ENCODE measurements at regions not wholly inside any gene's neighbourhood (a gene's known extent, or its start where the extent isn't known, plus 50 kb on each side); places are given as distances from the start of the nearest gene placed in this dataset.

DNA sequence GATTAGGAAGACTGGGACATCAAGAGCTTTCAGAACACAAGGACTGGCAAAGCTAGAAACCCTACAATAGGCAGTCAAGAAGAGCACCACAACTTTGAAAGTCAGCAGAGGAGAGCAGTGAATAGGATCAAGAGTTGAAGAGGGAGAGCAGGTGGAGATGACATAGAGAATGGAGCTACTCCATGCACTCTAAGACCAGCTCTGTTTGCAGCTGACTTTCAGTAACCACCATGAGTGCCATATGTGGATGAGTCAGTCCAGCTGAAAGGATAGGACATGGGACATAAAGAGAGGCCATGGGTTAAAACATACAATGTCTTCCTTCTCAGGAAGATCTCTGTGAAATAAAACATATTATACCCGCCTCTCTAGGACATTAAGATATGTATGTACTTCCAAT, 289.1 kb upstream of the KLF4 start:
- peaks cover 10% of the 10 kb centered on the region; the same call in 2 of the 3 replicates for H3K36me3 Mint-ChIP-seq (ENCODE audit: low read depth)
- H3K4me3 ChIP-seq: no peak overlapping the region
- H3K4me1 ChIP-seq (ENCODE audit: insufficient read depth): peaks cover 9% of the 10 kb centered on the region; the same call in 1 of the 2 replicates
- no peak overlapping the region for H3K27ac ChIP-seq (ENCODE audit: low read depth)
- ATAC-seq: no peak
- H3F3A ChIP-seq (replicated peaks; ENCODE audit: low read depth): no peaks in the 10 kb centered on the region
- no peak overlapping the region for H3K4me2 ChIP-seq
- peaks cover 4% of the 10 kb centered on the region for H3K27me3 Mint-ChIP-seq (ENCODE audit: insufficient read depth, low read depth, poor library complexity)
- no peak overlapping the region for H3K4me3 Mint-ChIP-seq
- DNase-seq (ENCODE audit: low spot score): no peak
- H3K9me3 Mint-ChIP-seq: peaks cover 14% of the 10 kb centered on the region
- no peaks in the 10 kb centered on the region for H3K27me3 ChIP-seq (ENCODE audit: insufficient read depth)
- peaks cover 3% of the 10 kb centered on the region; the same call in 2 of the 3 replicates for H3K4me1 Mint-ChIP-seq
- H3K27ac Mint-ChIP-seq: no peak overlapping the region
- no peaks in the 10 kb centered on the region for H3K79me2 ChIP-seq (replicated peaks; ENCODE audit: insufficient read depth)
- no peaks in the 10 kb centered on the region for H3K36me3 ChIP-seq (ENCODE audit: insufficient read depth)
- H4K20me1 ChIP-seq (replicated peaks; ENCODE audit: insufficient read depth): no peaks in the 10 kb centered on the region
- TF ChIP-seq CREB1 (CRISPR knock-in tag; IDR thresholded peaks at IDR 0.05; ENCODE audit: low read depth) (no peak), ZNF114 (CRISPR knock-in tag; IDR thresholded peaks at IDR 0.05) (no peak), EZH2phosphoT487 (IDR thresholded peaks at IDR 0.05; ENCODE audit: unreplicated experiment) (no peak), EZH2 (IDR thresholded peaks at IDR 0.05; ENCODE audit: low read depth, unreplicated experiment) (no peak), NANOG (IDR thresholded peaks at IDR 0.05; ENCODE audit: borderline replicate concordance) (no peak), ZNF331 (CRISPR knock-in tag; IDR thresholded peaks at IDR 0.05; ENCODE audit: low read depth) (no peak), POLR2AphosphoS5 (IDR thresholded peaks at IDR 0.05; ENCODE audit: low read depth) (no peak), STAT1 (IDR thresholded peaks at IDR 0.05; ENCODE audit: unreplicated experiment) (no peak), JUNB (IDR thresholded peaks at IDR 0.05; ENCODE audit: unreplicated experiment) (no peak)
- TF ChIP-seq, protein P1, sequence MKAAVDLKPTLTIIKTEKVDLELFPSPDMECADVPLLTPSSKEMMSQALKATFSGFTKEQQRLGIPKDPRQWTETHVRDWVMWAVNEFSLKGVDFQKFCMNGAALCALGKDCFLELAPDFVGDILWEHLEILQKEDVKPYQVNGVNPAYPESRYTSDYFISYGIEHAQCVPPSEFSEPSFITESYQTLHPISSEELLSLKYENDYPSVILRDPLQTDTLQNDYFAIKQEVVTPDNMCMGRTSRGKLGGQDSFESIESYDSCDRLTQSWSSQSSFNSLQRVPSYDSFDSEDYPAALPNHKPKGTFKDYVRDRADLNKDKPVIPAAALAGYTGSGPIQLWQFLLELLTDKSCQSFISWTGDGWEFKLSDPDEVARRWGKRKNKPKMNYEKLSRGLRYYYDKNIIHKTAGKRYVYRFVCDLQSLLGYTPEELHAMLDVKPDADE (IDR thresholded peaks at IDR 0.05): no peak
- TF ChIP-seq, protein P2, sequence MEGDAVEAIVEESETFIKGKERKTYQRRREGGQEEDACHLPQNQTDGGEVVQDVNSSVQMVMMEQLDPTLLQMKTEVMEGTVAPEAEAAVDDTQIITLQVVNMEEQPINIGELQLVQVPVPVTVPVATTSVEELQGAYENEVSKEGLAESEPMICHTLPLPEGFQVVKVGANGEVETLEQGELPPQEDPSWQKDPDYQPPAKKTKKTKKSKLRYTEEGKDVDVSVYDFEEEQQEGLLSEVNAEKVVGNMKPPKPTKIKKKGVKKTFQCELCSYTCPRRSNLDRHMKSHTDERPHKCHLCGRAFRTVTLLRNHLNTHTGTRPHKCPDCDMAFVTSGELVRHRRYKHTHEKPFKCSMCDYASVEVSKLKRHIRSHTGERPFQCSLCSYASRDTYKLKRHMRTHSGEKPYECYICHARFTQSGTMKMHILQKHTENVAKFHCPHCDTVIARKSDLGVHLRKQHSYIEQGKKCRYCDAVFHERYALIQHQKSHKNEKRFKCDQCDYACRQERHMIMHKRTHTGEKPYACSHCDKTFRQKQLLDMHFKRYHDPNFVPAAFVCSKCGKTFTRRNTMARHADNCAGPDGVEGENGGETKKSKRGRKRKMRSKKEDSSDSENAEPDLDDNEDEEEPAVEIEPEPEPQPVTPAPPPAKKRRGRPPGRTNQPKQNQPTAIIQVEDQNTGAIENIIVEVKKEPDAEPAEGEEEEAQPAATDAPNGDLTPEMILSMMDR (conservative IDR thresholded peaks at IDR 0.05; ENCODE audit: low read depth in 2 of 2): no peak
- TF ChIP-seq, protein P3, sequence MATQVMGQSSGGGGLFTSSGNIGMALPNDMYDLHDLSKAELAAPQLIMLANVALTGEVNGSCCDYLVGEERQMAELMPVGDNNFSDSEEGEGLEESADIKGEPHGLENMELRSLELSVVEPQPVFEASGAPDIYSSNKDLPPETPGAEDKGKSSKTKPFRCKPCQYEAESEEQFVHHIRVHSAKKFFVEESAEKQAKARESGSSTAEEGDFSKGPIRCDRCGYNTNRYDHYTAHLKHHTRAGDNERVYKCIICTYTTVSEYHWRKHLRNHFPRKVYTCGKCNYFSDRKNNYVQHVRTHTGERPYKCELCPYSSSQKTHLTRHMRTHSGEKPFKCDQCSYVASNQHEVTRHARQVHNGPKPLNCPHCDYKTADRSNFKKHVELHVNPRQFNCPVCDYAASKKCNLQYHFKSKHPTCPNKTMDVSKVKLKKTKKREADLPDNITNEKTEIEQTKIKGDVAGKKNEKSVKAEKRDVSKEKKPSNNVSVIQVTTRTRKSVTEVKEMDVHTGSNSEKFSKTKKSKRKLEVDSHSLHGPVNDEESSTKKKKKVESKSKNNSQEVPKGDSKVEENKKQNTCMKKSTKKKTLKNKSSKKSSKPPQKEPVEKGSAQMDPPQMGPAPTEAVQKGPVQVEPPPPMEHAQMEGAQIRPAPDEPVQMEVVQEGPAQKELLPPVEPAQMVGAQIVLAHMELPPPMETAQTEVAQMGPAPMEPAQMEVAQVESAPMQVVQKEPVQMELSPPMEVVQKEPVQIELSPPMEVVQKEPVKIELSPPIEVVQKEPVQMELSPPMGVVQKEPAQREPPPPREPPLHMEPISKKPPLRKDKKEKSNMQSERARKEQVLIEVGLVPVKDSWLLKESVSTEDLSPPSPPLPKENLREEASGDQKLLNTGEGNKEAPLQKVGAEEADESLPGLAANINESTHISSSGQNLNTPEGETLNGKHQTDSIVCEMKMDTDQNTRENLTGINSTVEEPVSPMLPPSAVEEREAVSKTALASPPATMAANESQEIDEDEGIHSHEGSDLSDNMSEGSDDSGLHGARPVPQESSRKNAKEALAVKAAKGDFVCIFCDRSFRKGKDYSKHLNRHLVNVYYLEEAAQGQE (IDR thresholded peaks at IDR 0.05; ENCODE audit: unreplicated experiment): no peak
- TF ChIP-seq, protein P4, sequence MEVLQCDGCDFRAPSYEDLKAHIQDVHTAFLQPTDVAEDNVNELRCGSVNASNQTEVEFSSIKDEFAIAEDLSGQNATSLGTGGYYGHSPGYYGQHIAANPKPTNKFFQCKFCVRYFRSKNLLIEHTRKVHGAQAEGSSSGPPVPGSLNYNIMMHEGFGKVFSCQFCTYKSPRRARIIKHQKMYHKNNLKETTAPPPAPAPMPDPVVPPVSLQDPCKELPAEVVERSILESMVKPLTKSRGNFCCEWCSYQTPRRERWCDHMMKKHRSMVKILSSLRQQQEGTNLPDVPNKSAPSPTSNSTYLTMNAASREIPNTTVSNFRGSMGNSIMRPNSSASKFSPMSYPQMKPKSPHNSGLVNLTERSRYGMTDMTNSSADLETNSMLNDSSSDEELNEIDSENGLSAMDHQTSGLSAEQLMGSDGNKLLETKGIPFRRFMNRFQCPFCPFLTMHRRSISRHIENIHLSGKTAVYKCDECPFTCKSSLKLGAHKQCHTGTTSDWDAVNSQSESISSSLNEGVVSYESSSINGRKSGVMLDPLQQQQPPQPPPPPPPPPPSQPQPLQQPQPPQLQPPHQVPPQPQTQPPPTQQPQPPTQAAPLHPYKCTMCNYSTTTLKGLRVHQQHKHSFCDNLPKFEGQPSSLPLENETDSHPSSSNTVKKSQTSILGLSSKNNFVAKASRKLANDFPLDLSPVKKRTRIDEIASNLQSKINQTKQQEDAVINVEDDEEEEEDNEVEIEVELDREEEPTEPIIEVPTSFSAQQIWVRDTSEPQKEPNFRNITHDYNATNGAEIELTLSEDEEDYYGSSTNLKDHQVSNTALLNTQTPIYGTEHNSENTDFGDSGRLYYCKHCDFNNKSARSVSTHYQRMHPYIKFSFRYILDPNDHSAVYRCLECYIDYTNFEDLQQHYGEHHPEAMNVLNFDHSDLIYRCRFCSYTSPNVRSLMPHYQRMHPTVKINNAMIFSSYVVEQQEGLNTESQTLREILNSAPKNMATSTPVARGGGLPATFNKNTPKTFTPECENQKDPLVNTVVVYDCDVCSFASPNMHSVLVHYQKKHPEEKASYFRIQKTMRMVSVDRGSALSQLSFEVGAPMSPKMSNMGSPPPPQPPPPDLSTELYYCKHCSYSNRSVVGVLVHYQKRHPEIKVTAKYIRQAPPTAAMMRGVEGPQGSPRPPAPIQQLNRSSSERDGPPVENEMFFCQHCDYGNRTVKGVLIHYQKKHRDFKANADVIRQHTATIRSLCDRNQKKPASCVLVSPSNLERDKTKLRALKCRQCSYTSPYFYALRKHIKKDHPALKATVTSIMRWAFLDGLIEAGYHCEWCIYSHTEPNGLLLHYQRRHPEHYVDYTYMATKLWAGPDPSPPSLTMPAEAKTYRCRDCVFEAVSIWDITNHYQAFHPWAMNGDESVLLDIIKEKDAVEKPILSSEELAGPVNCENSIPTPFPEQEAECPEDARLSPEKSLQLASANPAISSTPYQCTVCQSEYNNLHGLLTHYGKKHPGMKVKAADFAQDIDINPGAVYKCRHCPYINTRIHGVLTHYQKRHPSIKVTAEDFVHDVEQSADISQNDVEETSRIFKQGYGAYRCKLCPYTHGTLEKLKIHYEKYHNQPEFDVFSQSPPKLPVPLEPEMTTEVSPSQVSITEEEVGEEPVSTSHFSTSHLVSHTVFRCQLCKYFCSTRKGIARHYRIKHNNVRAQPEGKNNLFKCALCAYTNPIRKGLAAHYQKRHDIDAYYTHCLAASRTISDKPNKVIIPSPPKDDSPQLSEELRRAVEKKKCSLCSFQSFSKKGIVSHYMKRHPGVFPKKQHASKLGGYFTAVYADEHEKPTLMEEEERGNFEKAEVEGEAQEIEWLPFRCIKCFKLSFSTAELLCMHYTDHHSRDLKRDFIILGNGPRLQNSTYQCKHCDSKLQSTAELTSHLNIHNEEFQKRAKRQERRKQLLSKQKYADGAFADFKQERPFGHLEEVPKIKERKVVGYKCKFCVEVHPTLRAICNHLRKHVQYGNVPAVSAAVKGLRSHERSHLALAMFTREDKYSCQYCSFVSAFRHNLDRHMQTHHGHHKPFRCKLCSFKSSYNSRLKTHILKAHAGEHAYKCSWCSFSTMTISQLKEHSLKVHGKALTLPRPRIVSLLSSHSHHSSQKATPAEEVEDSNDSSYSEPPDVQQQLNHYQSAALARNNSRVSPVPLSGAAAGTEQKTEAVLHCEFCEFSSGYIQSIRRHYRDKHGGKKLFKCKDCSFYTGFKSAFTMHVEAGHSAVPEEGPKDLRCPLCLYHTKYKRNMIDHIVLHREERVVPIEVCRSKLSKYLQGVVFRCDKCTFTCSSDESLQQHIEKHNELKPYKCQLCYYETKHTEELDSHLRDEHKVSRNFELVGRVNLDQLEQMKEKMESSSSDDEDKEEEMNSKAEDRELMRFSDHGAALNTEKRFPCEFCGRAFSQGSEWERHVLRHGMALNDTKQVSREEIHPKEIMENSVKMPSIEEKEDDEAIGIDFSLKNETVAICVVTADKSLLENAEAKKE (CRISPR knock-in tag; IDR thresholded peaks at IDR 0.05): no peak
- no peaks in the 10 kb centered on the region for H3K9me2 ChIP-seq (ENCODE audit: insufficient read depth)
- H2AFZ ChIP-seq: no peak overlapping the region

Data from GM23338 (cell line).